GM06990 (cell line): ENCODE measurements at regions not wholly inside any gene's neighbourhood (a gene's known extent, or its start where the extent isn't known, plus 50 kb on each side); places are given as distances from the start of the nearest gene placed in this dataset.

ENCODE experiments used
- DNase-seq: peaks from one replicate; pipeline ENCODE4 v3.0.0-alpha.2; 2011; ENCODE audit not compliant: insufficient read length; ENCODE audit errors: extremely low read depth
- H3K27me3 ChIP-seq: replicated peaks from 2 replicates; pipeline ENCODE4 v1.6.0; 2011; ENCODE audit warnings: low read length; ENCODE audit not compliant: control insufficient read depth, insufficient read depth
- H3K36me3 ChIP-seq: 2 replicates; pipeline ENCODE4 v1.5.1; 2011; ENCODE audit warnings: low read length; ENCODE audit not compliant: control insufficient read depth, insufficient read depth
- H3K4me3 ChIP-seq: replicated peaks from 2 replicates; pipeline ENCODE4 v1.5.1; 2011; ENCODE audit warnings: low read depth, mild to moderate bottlenecking, control low read depth, low read length
- CTCF ChIP-seq: IDR thresholded peaks from 2 replicates; pipeline ENCODE4 v1.5.1; 2011; ENCODE audit warnings: low read length, control low read depth, mild to moderate bottlenecking, inconsistent platforms; ENCODE audit not compliant: insufficient read depth, poor library complexity, severe bottlenecking

GRCh38 chr17:62121025-62121730 is 56.1 kb upstream of the MED13 start:
- Histone ChIP-seq H3K4me3 (no peak overlapping the region), H3K27me3 (no peaks in the 10 kb centered on the region), H3K36me3 (no peaks in the 10 kb centered on the region)
- DNase-seq, result no peak
- no peak for TF ChIP-seq CTCF

GRCh38 chr17:62119373-62119772 is 54.3 kb upstream of the MED13 start:
- Histone ChIP-seq H3K4me3 (no peak overlapping the region), H3K27me3 (no peaks in the 10 kb centered on the region), H3K36me3 (no peaks in the 10 kb centered on the region)
- TF ChIP-seq CTCF, result no peak
- peak; percentile 53 for DNase-seq
